HUDEP-2 (cell line): ENCODE measurements at regions not wholly inside any gene's neighbourhood (a gene's known extent, or its start where the extent isn't known, plus 50 kb on each side); places are given as distances from the start of the nearest gene placed in this dataset.

ENCODE experiments used
- DNase-seq, 76 experiments: peaks; one replicate each; lab custom pipeline; 2025; ENCODE audit not compliant: unreplicated experiment in 76 of 76; lab: John Stamatoyannopoulos, UW

DNA sequence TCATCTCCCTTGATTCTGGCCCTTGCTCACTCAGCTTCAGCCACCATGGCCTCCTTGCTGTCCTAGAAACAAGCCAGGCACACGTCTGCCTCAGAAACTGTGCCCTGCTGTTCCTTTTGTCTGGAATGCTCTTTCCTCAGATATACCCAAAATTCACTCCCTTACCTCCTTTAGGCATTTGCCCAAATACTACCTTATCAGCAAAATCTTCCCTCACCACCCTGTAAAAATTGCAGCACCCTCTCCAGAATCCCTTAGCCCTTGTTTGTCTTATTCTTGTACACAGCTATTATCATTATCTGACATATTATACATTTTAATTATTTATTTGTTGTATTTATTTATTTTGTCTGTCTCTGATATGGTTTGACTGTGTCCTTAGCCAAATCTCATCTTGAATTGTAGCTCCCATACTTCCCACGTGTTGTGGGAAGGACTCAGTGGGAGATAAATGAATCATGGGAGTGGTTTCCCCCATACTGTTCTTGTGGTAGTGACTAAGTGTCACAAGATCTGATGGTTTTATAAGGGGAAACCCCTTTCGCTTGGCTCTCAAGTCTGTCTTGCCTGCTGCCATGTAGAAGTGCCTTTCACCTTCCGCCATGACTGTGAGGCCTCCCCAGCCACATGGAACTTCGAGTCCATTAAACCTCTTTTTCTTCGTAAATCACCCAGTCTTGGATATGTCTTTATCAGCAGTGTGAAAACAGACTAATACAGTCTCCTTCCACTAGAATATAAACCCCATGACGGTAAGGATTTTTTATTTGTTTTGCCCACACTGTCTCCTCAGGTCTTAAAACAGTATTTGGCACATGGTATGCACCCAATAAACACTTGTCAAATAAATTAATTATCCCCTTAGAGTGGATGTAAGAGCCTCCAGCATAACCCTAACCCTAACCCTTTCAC lies 60.0 kb upstream of the STT3B start:
- no peak for DNase-seq

DNA sequence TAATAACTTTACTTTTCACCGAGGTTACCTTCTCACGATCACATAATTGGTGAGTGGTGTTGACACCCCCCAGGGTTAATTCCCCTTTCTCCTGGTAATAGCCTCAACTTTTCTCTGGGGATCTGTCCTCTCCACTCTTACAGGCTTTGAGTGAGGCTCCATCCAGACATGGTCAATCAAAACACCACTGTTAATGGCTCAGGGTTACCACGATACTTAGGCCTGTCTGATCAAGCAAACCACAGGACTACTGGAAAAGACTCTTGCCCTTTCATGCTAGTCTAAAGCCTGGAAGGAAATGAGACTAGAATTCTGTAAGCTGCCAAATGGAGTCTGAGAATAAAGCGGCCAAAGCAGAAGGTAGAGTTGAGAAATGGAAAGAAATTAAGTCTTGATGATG lies 56.5 kb upstream of the STT3B start:
- no peak for DNase-seq

DNA sequence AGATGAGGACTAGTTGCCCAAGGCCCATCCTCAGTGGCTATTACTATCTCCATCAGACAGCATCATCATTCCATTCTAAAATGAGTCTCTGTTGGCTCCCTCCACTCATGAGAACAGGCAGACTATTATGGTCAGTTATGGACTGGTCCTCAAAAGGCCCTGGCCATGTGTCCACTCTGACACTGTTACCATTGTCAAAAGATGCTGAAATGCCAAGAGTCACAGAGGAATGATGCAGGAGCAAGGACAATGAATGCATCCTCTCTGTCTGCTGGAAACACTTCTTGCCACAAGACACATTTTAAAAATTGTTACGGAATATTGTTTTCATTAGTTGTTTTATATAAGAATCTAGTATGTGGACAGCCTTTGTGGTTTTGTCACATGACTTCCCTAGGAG lies 53.3 kb upstream of the STT3B start:
- no peak for DNase-seq

DNA sequence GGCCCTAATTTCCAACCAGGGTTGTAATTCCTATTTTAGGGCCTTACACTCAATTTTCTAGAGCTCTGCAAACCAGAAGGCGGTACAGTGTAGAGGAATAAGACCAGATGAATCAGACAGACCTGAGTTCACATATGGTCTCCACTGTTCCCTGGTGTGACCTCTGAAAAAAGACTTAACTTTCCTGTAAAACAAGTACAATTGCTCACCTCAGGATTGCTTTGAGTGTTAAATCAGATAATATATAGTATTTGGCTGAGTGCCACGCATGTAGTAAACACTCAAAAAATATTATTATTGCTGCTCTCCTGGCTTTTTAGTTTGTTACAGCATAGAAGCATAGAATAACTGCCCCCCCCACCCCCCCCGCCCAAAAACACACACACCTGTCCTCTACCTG lies 51.0 kb upstream of the STT3B start:
- DNase-seq = no peak

DNA sequence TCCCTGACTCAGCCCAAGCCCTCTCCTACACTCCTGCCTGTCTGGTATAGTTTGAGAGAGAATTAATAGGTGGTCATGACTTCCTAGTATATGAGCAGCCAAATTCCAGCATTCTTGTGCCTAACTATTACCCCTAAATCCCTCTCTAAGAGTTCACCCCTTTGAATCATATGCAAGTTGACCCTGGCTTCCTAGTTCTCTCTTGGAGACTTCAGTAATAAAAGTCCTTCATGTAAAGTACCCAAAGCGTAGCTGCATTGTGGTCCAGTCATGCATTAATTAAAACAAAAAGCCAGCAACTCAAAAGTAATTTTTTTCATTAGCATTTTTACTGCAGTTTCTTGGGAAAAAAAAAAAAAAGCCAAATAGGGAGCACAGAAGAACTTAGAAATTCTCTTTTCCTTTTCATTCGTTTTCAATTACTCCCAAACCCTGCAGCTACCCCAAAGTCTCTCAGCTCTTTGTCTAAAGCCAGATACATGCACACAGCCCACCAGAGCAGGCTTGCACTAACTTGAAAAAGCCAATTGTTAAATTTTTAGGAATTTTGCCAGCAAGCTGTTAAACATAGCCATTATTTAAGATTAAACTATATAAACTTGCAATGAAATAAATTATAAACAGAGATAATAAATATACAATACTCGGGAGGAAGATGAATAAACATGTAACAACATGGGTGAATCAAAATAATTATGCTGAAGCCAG lies 50.1 kb upstream of the STT3B start:
- no peak for DNase-seq
